HG03280 (cell line): ENCODE measurements at regions not wholly inside any gene's neighbourhood (a gene's known extent, or its start where the extent isn't known, plus 50 kb on each side); places are given as distances from the start of the nearest gene placed in this dataset.
"Not testable (repeated sequence)": the region's sequence is repeated elsewhere in the genome, so short reads cannot be mapped to it uniquely, and the experiment has no call there.

Experiments used
- ATAC-seq: cut with Tn5 transposase; IDR thresholded peaks from one replicate; pipeline ENCODE4 v1.9.1; 2021; ENCODE audit warnings: mild to moderate bottlenecking, moderate library complexity; ENCODE audit not compliant: unreplicated experiment

DNA sequence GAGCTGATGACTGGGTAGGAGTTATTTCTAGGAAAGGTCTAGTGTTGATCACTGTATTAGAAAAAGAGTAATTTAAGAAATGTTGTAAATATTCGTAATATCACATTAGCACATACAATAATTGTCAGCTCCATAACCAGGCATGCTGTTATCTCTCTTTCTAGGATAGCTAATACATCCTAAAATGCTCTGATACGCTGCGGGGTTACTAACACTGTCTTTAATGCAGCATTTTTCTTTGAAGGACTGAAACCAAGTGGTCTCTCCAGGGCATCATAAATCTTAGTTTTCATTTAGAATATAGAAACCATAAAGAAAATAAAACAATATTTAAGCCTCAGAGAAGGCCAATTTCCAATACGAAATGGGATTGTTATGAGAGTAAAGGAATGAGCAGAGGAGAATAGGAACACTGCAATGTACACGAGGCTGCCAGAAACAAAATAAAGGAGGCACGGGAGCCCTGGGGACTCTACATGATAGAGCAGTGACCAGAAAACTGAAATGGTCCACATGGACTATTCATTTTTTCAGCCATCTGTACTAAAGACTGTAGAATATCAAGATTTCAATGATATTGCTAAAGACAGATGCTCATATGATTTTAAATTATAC, 1606.7 kb upstream of the AGA start:
- ATAC-seq: no peak

DNA sequence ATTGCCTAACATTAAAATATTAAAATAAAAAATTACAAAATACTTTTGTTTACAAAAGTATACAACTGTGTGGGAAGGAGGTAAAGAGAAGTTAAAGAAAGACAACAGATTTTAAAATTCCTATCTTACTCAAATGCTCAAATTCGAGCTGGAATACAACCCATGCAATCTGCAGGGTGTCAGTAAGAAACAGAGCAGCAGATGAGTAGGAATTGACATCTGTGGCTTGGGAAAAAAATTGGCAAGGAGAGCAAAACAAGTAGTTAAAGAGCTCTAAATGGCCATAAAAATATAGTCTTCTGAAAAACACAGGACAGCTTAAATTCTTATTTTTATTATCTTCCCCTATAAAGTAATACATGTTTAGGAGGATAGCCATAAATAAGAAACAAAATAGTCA, 1609.0 kb upstream of the AGA start:
- ATAC-seq: no peak

GRCh38 chr4:179059396-179059795, 1617.2 kb upstream of the AGA start:
- ATAC-seq: no peak

DNA sequence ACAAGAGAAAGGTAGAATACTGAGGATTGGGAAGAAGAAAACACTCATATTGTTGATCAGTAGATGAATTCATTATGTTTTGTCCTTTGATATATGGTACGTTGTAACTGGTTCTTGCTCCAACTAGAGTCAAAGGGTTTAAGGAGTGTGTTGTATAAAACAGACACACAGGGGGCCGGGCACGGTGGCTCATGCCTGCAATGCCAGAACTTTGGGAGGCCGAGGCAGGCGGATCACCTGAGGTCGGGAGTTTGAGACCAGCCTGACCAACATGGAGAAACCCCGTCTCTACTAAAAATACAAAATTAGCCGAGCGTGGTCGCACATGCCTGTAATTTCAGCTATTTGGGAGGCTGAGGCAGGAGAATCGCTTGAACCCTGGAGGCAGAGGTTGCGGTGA, 1624.0 kb upstream of the AGA start:
- not testable (repeated sequence) for ATAC-seq

DNA sequence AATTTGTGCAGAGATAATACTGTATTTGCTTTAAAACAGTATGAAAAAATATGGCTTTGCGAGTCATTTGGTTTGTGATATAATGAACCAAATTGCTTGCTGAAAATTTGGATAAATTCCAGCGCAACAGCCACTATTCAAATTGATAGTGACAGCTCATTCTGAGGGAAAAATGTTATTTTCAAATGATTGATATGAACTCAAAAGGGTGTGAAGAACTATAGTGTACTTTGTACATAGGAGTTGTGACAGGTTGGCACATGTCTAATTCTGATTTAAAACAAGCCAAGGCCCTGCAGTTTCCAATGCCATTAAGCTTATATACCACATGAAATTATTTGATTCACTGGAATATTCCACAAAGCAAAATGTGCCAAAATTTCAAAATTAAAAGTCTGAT, 1628.9 kb upstream of the AGA start:
- ATAC-seq: no peak

DNA sequence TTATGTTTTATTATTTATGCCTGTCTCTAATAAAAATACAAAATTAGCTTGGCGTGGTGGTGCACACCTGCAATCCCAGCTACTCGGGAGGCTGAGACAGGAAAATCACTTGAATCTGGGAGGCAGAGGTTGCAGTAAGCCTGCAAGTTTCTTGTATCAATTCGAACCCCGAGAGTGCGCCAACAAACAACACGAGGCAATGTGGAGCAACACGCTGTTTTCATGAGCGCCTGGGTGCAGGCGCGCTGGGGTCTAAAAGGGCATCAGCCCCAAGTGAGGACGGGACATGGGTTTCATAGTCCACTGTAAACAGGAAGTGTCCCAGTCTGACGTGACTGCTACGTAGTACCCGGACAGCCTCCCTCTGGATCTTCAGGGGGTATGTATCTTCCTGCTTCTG, 1634.6 kb upstream of the AGA start:
- no peak for ATAC-seq

- no peak for ATAC-seq
Observed at GRCh38 chr4:179095585-179096221, 1653.5 kb upstream of the AGA start.

DNA sequence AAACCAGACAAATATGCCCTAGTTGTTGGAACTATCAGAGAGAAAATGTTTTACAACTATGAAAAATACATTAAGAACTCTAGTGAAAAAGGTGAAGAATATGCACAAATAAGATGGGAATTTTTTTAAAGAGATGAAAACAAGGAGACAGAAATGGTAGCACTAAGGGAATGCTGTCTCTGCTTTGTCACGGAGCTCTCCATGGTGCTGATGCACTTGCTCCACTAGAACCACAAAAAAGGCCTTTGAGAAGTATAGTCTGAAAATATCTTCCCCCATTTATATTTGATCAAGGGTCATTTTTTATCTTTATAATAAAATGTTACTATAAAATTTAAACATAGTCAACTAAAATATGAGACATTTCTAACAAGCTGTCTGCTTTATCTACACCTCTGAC, 1655.5 kb upstream of the AGA start:
- ATAC-seq: no peak

DNA sequence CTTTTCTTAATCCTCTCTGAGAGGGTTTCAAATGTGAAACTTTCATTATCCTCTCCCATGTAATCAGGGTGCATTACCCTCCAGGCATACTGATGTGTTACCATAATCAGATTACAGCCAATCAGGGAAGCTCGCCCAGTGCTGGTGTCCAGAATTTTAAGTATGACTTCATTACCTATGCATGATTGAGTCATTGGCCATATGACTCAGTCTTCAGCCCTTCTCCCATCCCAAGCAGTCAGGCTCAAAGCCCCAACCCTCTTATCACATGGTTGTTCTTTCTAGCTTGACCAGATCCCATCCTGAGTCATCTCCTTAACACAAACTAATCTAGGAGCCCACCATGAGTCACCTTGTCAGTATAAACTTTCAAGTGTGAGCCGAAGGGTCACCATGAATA, 1668.1 kb upstream of the AGA start:
- no peak for ATAC-seq

DNA sequence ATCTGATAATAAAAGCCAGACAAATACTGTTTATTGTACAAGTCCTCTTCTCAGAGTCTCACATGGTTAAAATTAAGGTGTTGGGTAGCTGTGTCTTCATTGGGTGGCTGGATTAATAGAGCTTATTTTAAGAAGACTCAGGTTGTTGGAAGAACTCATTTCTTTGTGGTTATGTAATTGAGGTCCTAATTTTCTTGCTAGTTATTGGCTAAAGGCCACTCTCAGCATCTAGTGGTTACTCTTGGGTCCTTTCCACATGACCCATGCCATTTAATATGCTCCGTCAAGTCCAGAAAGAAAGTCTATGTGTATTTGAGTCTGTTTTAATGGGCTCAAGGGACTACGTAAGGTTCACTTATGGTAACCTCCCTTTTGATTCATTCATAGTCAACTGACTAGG, 1668.6 kb upstream of the AGA start:
- no peak for ATAC-seq

DNA sequence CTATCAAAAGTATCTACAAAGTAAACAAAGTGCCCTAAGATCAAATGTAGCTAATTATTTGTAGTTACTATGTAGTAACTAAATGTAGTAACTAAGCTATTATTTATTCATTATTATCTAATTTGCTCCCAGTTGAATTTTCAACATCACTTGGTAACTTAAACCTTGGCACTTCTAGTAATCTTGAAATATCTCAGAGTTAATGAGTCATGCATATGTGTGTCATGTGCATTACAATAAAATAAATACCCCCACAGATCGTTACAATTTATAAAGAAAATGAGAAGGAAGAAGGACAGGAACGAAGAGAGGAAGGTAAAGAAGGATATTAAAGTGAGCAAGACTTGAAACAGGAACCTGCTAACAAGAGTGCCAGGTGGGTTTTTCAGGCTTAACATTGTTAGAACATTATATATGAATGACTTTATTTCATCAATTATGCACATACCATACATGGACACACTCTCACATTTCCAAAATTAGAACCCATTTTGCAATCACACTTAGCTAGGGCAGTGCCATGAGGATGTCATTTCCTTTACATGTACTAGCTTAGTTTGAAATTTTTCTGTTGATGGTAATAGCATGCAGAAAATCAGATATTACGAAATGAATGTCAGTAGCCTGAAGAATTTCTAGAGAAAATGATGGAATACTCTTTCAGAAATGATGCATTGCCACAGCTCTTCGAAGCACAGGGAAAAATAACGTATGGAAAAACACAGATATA, 1670.4 kb upstream of the AGA start:
- no peak for ATAC-seq

DNA sequence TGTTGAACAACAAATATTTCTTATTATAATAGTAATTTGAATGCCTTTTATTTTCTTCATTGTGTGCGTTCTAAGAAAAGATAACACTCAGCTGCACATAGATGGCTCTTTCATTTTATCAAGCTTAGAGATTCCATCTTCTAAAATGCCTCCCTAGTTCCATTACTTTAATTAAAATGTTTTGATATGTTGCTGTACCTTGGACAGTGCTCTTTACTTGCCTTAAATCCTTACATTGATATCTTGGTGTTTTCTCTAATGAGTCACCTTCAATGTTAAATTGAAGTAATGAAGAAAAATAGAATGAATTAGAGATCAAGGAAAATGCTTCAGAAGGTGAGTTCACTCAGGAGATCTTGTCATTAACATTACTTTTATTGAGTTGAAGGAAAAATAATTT, 1672.4 kb upstream of the AGA start:
- ATAC-seq: no peak

DNA sequence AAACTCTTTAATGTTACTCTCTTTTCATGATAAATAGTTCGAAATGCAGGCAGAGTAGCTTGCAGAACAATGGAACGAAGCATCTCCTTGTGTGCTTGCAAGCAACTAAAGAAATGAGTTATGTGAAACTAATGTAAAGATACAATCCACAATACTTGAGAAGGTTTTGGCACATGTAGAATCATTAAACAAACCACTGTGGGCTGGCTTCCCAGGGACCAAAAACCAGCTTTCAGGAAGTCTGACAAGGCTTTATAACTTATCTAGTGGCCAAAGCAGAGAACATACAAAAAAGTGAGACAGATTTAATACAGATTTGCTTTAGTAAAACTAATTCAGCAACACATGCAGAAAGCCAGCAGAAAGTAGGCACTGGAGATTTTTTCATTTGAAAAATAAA, 1673.8 kb upstream of the AGA start:
- no peak for ATAC-seq

DNA sequence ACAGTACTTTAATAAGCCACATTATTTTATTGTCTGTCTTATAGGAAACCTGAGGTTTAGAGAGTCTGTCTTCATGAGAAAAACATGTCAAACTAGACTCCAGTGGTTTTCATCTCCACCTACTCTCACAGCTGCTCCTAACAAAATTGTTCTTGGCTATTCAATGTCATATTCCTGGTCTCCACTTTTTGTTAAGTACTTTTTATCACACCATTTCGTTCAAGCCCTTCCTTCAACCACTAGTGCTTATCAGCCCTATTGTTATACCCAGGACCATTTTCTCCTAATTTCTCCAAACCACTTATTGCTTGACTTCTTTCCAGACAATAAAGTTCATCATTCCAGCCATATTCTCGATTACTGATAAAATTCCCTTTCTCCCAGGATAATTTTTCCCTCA, 1674.3 kb upstream of the AGA start:
- no peak for ATAC-seq

- ATAC-seq: no peak
Observed at GRCh38 chr4:179123084-179123483, 1680.8 kb upstream of the AGA start.

DNA sequence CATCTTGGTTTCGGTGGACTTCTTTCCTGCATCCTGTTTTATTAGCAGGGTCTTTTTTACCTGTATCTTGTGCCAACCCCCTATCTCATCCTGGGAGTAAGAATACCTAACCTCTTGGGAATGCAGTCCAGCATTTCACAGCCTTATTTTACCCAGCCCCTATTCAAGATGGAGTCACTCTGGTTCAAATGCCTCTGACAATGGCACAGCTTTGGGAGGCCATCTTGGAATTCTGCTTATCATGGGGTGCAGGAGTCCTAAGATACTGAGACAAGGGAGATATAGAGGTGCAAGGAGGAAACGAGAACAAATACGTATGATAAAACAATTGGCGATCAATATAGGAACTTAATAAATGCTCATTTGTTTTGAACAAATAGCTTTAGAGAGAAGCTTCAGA, 1682.2 kb upstream of the AGA start:
- no peak for ATAC-seq

DNA sequence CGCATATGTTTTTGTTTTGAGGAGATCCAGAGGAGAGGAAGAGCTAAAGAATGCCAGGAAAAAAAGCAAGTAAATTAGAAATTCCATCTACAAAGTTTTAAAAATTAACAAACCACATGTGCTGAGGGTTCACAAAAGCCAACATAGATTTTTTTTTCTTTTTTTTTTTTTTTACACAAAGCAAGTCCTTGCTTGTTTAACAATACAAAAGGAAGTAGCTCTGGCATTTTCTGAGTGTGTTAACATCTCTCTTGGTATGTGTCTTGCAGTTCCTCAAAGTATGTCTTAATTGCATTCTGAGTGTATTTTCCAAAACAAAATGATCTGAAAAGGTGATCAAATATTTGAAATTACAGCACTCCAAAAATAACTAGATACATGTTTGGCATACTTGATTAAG, 1682.7 kb upstream of the AGA start:
- ATAC-seq: no peak

DNA sequence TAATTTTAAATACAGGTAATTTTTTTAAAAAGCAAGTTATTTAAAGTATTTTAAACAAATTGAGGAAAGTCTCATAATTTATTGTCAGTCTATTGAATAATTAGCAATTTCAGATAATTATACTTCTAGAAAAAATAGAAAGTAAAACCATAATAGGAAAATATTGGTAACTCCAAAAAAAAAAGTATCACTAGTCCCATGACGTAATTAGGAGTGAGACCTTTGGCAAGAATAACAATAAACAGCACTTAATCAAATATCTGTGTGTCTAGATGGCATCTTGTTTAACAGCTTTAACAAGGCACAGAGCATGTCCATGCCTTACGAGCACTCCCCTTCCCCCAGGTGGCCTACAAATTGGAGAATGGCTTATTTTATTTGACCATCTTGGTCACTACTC, 1683.6 kb upstream of the AGA start:
- ATAC-seq: no peak

DNA sequence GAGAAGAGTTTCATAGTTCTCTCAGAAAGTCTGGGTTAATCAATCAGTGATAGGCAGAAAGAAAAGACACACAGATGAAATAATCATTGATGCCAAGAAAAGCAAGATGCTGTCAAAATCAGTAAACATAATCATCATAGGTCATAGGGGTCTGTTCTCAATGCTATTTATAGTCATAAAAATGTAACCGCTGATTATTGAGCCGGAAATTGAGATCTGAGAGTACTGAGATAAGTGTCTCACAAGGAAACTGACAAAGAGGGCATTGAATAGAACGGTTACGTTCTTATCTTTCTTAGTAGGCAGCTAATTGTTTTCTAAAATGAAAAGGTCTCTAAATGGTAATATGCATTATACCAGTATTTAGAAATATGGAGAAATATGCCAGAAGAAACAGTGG, 1686.1 kb upstream of the AGA start:
- ATAC-seq: no peak

DNA sequence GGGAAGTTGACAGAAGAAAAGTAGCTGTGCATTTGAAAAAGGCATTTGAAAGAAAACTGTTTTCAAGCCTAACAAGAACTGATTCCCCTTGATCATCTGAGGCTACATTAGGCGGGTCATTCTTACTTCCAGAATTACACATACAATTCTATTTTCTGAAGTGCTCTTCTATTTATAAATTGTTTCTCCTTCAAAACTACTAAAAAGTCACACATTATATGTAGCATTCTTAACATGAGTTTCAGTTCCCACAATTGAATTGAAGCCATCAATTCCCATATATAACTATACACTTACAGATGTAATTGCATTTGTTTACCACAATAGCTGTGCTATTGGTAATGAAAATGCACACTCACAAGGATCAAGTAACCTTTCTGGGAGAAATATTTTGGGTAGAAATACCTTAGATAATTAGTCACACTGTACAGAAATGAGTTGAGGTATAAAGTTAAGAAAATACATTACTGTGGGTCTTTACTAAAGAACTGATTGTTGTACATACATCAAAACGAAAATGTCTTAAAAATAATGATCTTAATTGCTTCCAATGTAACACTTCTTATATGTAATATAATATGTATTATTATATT, 1688.0 kb upstream of the AGA start:
- no peak for ATAC-seq

- ATAC-seq: no peak
Observed at GRCh38 chr4:179145746-179146525, 1703.7 kb upstream of the AGA start.
